HEK293 (cell line): ENCODE measurements at regions not wholly inside any gene's neighbourhood (a gene's known extent, or its start where the extent isn't known, plus 50 kb on each side); places are given as distances from the start of the nearest gene placed in this dataset.

Experiments
- CTCF ChIA-PET: fragments of 350-600 bp; formaldehyde crosslinking; extraction: SDS; loops from one replicate; lab custom pipeline; 2021; ENCODE audit warnings: antibody characterized with exemption; lab: Yijun Ruan, JAX
- POLR2A ChIA-PET: fragments of 300-600 bp; formaldehyde crosslinking; extraction: SDS; loops from one replicate; lab custom pipeline; 2020; ENCODE audit warnings: antibody characterized with exemption, inconsistent platforms; lab: Yijun Ruan, JAX
- H3K27ac ChIP-seq: fragments of 200-500 bp; sonication (Bioruptor generic); 2 replicates; pipeline ENCODE4 v1.5.1; 2014; ENCODE audit warnings: low read depth, low read length, control low read depth, inconsistent platforms; ENCODE audit errors: extremely low read depth
- H3K36me3 ChIP-seq, 2 experiments: fragments of 200-500 bp in 1 of 2; sonication (Bioruptor generic) in 1 of 2; 1 replicate in 1 of 2; 2 replicates in 1 of 2; pipeline ENCODE4 v1.5.1; 2014 to 2017; ENCODE audit warnings: inconsistent platforms in 2 of 2, low read length in 2 of 2; ENCODE audit not compliant: control insufficient read depth in 2 of 2, insufficient read depth in 1 of 2
- H3K4me1 ChIP-seq: fragments of 200-500 bp; sonication (Bioruptor generic); 2 replicates; pipeline ENCODE4 v1.5.1; 2014; ENCODE audit warnings: mild to moderate bottlenecking, low read length, inconsistent platforms; ENCODE audit not compliant: control insufficient read depth, insufficient read depth
- H3K4me3 ChIP-seq: 2 replicates; pipeline ENCODE4 v1.5.1; 2011; ENCODE audit warnings: low read depth, mild to moderate bottlenecking, control low read depth, low read length, moderate library complexity
- H3K9me3 ChIP-seq: fragments of 200-500 bp; sonication (Bioruptor generic); 2 replicates; pipeline ENCODE4 v1.5.1; 2014; ENCODE audit warnings: low read depth, low read length, inconsistent platforms; ENCODE audit not compliant: control insufficient read depth, insufficient read depth
- PRDM1 ChIP-seq: fragments of 450-650 bp; formaldehyde crosslinking; IDR thresholded peaks from 2 replicates; pipeline ENCODE4; 2016; ENCODE audit warnings: missing biosample characterization, missing genetic modification characterization
- PRDM2 ChIP-seq: fragments of 450-650 bp; formaldehyde crosslinking; IDR thresholded peaks from 2 replicates; pipeline ENCODE4 v1.5.1; 2016; ENCODE audit warnings: missing biosample characterization, missing genetic modification characterization, borderline replicate concordance
- YY1 ChIP-seq: fragments of 450-650 bp; formaldehyde crosslinking; IDR thresholded peaks from 2 replicates; pipeline ENCODE4 v1.5.1; 2018; ENCODE audit warnings: missing biosample characterization, missing genetic modification characterization
- ZNF2 ChIP-seq: fragments of 450-650 bp; formaldehyde crosslinking; IDR thresholded peaks from 2 replicates; pipeline ENCODE4 v1.5.1; 2016; ENCODE audit warnings: missing biosample characterization, missing genetic modification characterization
- ZNF211 ChIP-seq: fragments of 450-650 bp; formaldehyde crosslinking; IDR thresholded peaks from 2 replicates; pipeline ENCODE4 v1.5.1; 2016; ENCODE audit warnings: low read depth, missing biosample characterization, missing genetic modification characterization
- ZNF223 ChIP-seq: fragments of 450-650 bp; formaldehyde crosslinking; IDR thresholded peaks from 2 replicates; pipeline ENCODE4 v1.5.1; 2016; ENCODE audit warnings: missing biosample characterization, missing genetic modification characterization
- ZNF239 ChIP-seq: fragments of 450-650 bp; formaldehyde crosslinking; IDR thresholded peaks from 2 replicates; pipeline ENCODE4 v1.5.1; 2016; ENCODE audit warnings: missing biosample characterization, missing genetic modification characterization
- ZNF335 ChIP-seq: fragments of 450-650 bp; formaldehyde crosslinking; conservative IDR thresholded peaks from 2 replicates; pipeline ENCODE4 v1.5.1; 2016; ENCODE audit warnings: missing biosample characterization, missing genetic modification characterization
- ZNF549 ChIP-seq: fragments of 450-650 bp; IDR thresholded peaks from 2 replicates; pipeline ENCODE4 v1.5.1; 2018; ENCODE audit warnings: missing biosample characterization, missing genetic modification characterization, mild to moderate bottlenecking, inconsistent platforms, moderate library complexity
- ZNF560 ChIP-seq: fragments of 450-650 bp; formaldehyde crosslinking; IDR thresholded peaks from 2 replicates; pipeline ENCODE4 v1.5.1; 2017; ENCODE audit warnings: missing biosample characterization, missing genetic modification characterization, borderline replicate concordance
- ZNF596 ChIP-seq: fragments of 450-650 bp; IDR thresholded peaks from 2 replicates; pipeline ENCODE4 v1.5.0; 2018; ENCODE audit warnings: missing biosample characterization, mild to moderate bottlenecking, missing genetic modification characterization, moderate library complexity
- ZNF623 ChIP-seq: fragments of 450-650 bp; formaldehyde crosslinking; IDR thresholded peaks from 2 replicates; pipeline ENCODE4 v1.5.1; 2016; ENCODE audit warnings: missing biosample characterization, missing genetic modification characterization
- ZNF830 ChIP-seq: fragments of 450-650 bp; IDR thresholded peaks from 2 replicates; pipeline ENCODE4 v1.5.0; 2018; ENCODE audit warnings: missing biosample characterization, missing genetic modification characterization, low read depth, mild to moderate bottlenecking, moderate library complexity
- TF ChIP-seq, protein P1 (sequence below): fragments of 450-650 bp; formaldehyde crosslinking; IDR thresholded peaks from 2 replicates; pipeline ENCODE4 v1.5.1; 2017; ENCODE audit warnings: missing biosample characterization, missing genetic modification characterization
- TF ChIP-seq, protein P2 (sequence below): fragments of 450-650 bp; formaldehyde crosslinking; IDR thresholded peaks from 2 replicates; pipeline ENCODE4 v1.5.1; 2017; ENCODE audit warnings: missing biosample characterization, missing genetic modification characterization
- TF ChIP-seq, protein P3 (sequence below): fragments of 450-650 bp; formaldehyde crosslinking; IDR thresholded peaks from 2 replicates; pipeline ENCODE4 v1.5.1; 2016; ENCODE audit warnings: missing biosample characterization, missing genetic modification characterization
- TF ChIP-seq, protein P4 (sequence below): fragments of 450-650 bp; formaldehyde crosslinking; IDR thresholded peaks from 2 replicates; pipeline ENCODE4 v1.5.1; 2016; ENCODE audit warnings: missing biosample characterization, missing genetic modification characterization

DNA sequence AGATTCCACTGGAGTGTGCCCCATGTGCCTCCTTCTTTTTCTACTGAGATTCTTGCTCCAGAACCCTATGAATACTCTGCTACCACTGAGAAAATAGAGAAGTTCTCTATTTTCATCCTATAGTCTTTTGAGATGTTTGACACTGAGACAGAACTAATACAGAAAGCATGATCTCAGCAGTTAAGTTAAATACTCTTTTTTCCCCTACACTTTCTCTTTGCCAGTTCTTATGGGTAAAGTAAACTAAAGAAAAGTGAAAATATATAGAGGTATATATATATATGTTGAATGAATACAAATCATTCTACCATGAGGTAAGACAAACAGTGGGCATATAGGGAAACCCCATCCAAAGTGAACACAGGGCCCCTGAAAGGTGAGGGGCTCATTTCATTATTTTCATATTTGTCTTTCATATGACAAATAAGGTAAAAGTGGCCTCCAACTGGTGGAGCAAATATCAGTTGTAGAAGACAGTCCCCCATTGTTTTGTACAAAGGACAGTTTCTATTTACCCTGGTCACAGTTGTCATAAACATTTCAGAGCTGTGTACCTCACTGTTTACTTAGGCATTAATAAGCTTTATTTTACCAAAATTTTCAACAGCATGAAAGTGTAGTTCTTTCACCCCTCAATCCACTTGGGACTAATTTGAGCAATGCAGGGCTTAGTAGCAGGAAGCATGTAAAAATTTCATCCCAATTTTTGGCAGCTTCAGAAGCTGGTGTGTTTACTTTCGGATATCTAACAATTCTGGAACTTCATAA, 188.3 kb upstream of the MARCKS start:
- H3K4me1 ChIP-seq: peaks cover 4% of the 10 kb centered on the region; the same call in 1 of the 2 replicates
- ChIA-PET POLR2A (no interaction called here), CTCF (interaction anchor here (1.1 kb wide), 1 partner anchor 186 kb away, joined by 3 read pairs; no protein-coding TSS in a partner anchor)

DNA sequence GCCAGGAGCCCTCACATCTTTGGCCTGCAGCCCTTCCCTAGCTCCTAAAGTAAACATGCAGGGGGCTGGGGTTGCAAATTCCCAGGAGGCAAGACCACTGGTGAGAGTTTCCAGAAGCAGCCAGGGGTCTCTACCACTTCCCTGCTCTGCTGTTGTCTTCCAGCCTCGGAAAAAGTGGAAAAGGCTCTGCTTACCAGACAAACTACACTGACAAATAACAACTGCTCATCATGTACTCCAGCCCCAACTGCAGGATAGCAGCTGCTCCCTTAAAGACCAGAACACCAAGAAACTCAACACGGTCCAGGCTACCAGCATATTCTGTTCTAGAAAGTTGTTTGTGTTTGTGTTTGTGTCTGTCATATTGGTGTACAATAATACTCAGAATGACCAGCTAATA, 187.5 kb upstream of the MARCKS start:
- Histone ChIP-seq H3K36me3 (no peaks in the 10 kb centered on the region), H3K9me3 (no peaks in the 10 kb centered on the region), H3K4me3 (no peak overlapping the region), H3K27ac (no peak overlapping the region), H3K4me1 (peaks cover 4% of the 10 kb centered on the region; the same call in 1 of the 2 replicates)
- ChIA-PET CTCF (interaction anchor here (0.6 to 3.5 kb wide), 3 partner anchors 186 to 685 kb away, joined by 3 to 13 read pairs (median 3); no protein-coding TSS in a partner anchor), POLR2A (no interaction called here)
- TF ChIP-seq ZNF335 (tag by site-specific recombination): no peak
- TF ChIP-seq ZNF2: no peak
- TF ChIP-seq ZNF239 (tag by site-specific recombination): no peak
- TF ChIP-seq PRDM1 (tag by site-specific recombination): no peak
- TF ChIP-seq YY1 (tag by site-specific recombination): no peak
- no peak for TF ChIP-seq ZNF549 (tag by site-specific recombination)
- no peak for TF ChIP-seq PRDM2 (tag by site-specific recombination)
- TF ChIP-seq ZNF223 (tag by site-specific recombination): no peak
- no peak for TF ChIP-seq ZNF596 (tag by site-specific recombination)
- TF ChIP-seq, protein P1, sequence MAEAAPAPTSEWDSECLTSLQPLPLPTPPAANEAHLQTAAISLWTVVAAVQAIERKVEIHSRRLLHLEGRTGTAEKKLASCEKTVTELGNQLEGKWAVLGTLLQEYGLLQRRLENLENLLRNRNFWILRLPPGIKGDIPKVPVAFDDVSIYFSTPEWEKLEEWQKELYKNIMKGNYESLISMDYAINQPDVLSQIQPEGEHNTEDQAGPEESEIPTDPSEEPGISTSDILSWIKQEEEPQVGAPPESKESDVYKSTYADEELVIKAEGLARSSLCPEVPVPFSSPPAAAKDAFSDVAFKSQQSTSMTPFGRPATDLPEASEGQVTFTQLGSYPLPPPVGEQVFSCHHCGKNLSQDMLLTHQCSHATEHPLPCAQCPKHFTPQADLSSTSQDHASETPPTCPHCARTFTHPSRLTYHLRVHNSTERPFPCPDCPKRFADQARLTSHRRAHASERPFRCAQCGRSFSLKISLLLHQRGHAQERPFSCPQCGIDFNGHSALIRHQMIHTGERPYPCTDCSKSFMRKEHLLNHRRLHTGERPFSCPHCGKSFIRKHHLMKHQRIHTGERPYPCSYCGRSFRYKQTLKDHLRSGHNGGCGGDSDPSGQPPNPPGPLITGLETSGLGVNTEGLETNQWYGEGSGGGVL: no peak
- TF ChIP-seq ZNF830 (tag by site-specific recombination): no peak

More for the DNA sequence above, 188.3 kb upstream of the MARCKS start:
- H3K9me3 ChIP-seq: no peaks in the 10 kb centered on the region
- TF ChIP-seq ZNF211 (tag by site-specific recombination) (no peak), ZNF623 (tag by site-specific recombination) (no peak), ZNF560 (no peak)
- TF ChIP-seq, protein P2, sequence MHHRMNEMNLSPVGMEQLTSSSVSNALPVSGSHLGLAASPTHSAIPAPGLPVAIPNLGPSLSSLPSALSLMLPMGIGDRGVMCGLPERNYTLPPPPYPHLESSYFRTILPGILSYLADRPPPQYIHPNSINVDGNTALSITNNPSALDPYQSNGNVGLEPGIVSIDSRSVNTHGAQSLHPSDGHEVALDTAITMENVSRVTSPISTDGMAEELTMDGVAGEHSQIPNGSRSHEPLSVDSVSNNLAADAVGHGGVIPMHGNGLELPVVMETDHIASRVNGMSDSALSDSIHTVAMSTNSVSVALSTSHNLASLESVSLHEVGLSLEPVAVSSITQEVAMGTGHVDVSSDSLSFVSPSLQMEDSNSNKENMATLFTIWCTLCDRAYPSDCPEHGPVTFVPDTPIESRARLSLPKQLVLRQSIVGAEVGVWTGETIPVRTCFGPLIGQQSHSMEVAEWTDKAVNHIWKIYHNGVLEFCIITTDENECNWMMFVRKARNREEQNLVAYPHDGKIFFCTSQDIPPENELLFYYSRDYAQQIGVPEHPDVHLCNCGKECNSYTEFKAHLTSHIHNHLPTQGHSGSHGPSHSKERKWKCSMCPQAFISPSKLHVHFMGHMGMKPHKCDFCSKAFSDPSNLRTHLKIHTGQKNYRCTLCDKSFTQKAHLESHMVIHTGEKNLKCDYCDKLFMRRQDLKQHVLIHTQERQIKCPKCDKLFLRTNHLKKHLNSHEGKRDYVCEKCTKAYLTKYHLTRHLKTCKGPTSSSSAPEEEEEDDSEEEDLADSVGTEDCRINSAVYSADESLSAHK (tag by site-specific recombination): 0 out of 2 replicates have a peak, but pooled peaks have one; percentile 39
- TF ChIP-seq, protein P3, sequence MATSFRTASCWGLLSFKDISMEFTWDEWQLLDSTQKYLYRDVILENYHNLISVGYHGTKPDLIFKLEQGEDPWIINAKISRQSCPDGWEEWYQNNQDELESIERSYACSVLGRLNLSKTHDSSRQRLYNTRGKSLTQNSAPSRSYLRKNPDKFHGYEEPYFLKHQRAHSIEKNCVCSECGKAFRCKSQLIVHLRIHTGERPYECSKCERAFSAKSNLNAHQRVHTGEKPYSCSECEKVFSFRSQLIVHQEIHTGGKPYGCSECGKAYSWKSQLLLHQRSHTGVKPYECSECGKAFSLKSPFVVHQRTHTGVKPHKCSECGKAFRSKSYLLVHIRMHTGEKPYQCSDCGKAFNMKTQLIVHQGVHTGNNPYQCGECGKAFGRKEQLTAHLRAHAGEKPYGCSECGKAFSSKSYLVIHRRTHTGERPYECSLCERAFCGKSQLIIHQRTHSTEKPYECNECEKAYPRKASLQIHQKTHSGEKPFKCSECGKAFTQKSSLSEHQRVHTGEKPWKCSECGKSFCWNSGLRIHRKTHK (tag by site-specific recombination): no peak
- TF ChIP-seq, protein P4, sequence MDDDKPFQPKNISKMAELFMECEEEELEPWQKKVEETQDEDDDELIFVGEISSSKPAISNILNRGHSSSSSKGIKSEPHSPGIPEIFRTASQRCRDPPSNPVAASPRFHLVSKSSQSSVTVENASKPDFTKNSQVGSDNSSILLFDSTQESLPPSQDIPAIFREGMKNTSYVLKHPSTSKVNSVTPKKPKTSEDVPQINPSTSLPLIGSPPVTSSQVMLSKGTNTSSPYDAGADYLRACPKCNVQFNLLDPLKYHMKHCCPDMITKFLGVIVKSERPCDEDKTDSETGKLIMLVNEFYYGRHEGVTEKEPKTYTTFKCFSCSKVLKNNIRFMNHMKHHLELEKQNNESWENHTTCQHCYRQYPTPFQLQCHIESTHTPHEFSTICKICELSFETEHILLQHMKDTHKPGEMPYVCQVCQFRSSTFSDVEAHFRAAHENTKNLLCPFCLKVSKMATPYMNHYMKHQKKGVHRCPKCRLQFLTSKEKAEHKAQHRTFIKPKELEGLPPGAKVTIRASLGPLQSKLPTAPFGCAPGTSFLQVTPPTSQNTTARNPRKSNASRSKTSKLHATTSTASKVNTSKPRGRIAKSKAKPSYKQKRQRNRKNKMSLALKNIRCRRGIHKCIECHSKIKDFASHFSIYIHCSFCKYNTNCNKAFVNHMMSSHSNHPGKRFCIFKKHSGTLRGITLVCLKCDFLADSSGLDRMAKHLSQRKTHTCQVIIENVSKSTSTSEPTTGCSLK: no peak
- H3K27ac ChIP-seq: no peak overlapping the region
- H3K36me3 ChIP-seq: no peaks in the 10 kb centered on the region
- H3K4me3 ChIP-seq: no peak overlapping the region
